Ishikawa (cell line): ENCODE measurements at regions not wholly inside any gene's neighbourhood (a gene's known extent, or its start where the extent isn't known, plus 50 kb on each side); places are given as distances from the start of the nearest gene placed in this dataset.

ENCODE experiments used
- EP300 ChIP-seq: IDR thresholded peaks from 2 replicates; pipeline ENCODE4 v1.6.1; 2012; ENCODE audit warnings: borderline replicate concordance
- TCF12 ChIP-seq: IDR thresholded peaks from 2 replicates; pipeline ENCODE4 v1.6.1; 2012; ENCODE audit warnings: low read depth

- TF ChIP-seq TCF12, result no peak
- no peak for TF ChIP-seq EP300
Measured at GRCh38 chr6:1013656-1014430, 298.1 kb upstream of the FOXQ1 start.
